MM.1S (cell line): ENCODE measurements at regions not wholly inside any gene's neighbourhood (a gene's known extent, or its start where the extent isn't known, plus 50 kb on each side); places are given as distances from the start of the nearest gene placed in this dataset.

Experiments used
- DNase-seq: peaks from one replicate; pipeline ENCODE4 v3.0.0-alpha.2; 2015
- H2AFZ ChIP-seq: fragments of 300-600 bp; sonication (generic); 2 replicates; pipeline ENCODE4 v1.6.0; 2016; ENCODE audit warnings: antibody characterized with exemption, low read length
- H3F3A ChIP-seq: fragments of 300-600 bp; sonication (generic); 2 replicates; pipeline ENCODE4 v1.6.1; 2016; ENCODE audit warnings: mild to moderate bottlenecking, antibody characterized with exemption, low read length, moderate library complexity, mixed read lengths; ENCODE audit not compliant: insufficient read depth
- H3K27ac ChIP-seq: fragments of 300-600 bp; sonication (generic); 2 replicates; pipeline ENCODE4 v1.5.1; 2016; ENCODE audit warnings: mild to moderate bottlenecking, low read length
- H3K27me3 ChIP-seq: fragments of 300-600 bp; sonication (generic); replicated peaks from 2 replicates; pipeline ENCODE4 v1.6.0; 2016; ENCODE audit warnings: low read length; ENCODE audit not compliant: insufficient read depth
- H3K36me3 ChIP-seq: fragments of 300-600 bp; sonication (generic); replicated peaks from 2 replicates; pipeline ENCODE4 v1.6.1; 2016; ENCODE audit warnings: mild to moderate bottlenecking, low read length, mixed read lengths; ENCODE audit not compliant: insufficient read depth
- H3K4me1 ChIP-seq: fragments of 300-600 bp; sonication (generic); 2 replicates; pipeline ENCODE4 v1.6.1; 2016; ENCODE audit warnings: low read length, mixed read lengths
- H3K4me2 ChIP-seq: fragments of 300-600 bp; sonication (generic); 2 replicates; pipeline ENCODE4 v1.6.0; 2016; ENCODE audit warnings: low read depth, low read length
- H3K4me3 ChIP-seq: fragments of 300-600 bp; sonication (generic); 2 replicates; pipeline ENCODE4 v1.5.1; 2016; ENCODE audit warnings: low read length, mixed read lengths
- H3K79me2 ChIP-seq: fragments of 300-600 bp; sonication (generic); 2 replicates; pipeline ENCODE4 v1.6.1; 2016; ENCODE audit warnings: mixed run types, low read length, mixed read lengths
- H3K9ac ChIP-seq: fragments of 300-600 bp; sonication (generic); 2 replicates; pipeline ENCODE4 v1.6.1; 2016; ENCODE audit warnings: low read length, mixed read lengths
- H3K9me2 ChIP-seq: fragments of 300-600 bp; sonication (generic); replicated peaks from 2 replicates; pipeline ENCODE4 v1.6.1; 2016; ENCODE audit warnings: mild to moderate bottlenecking, low read length, mixed read lengths; ENCODE audit not compliant: insufficient read depth
- H3K9me3 ChIP-seq: fragments of 300-600 bp; sonication (generic); replicated peaks from 2 replicates; pipeline ENCODE4 v1.6.1; 2016; ENCODE audit warnings: mild to moderate bottlenecking, low read length, mixed read lengths; ENCODE audit not compliant: insufficient read depth
- H4K20me1 ChIP-seq: fragments of 300-600 bp; sonication (generic); 2 replicates; pipeline ENCODE4 v1.6.1; 2016; ENCODE audit warnings: mild to moderate bottlenecking, low read length, moderate library complexity, mixed read lengths; ENCODE audit not compliant: insufficient read depth
- CTCF ChIP-seq: fragments of 300-600 bp; sonication (generic); IDR thresholded peaks from 2 replicates; pipeline ENCODE4 v1.5.1; 2016; ENCODE audit warnings: antibody characterized with exemption, low read length, mixed read lengths
- EZH2 ChIP-seq: fragments of 300-600 bp; sonication (generic); optimal IDR thresholded peaks from 2 replicates; pipeline ENCODE3; 2017; ENCODE audit warnings: low read depth, mild to moderate bottlenecking, antibody characterized with exemption, low read length, mixed read lengths
- EZH2phosphoT487 ChIP-seq: fragments of 300-600 bp; sonication (generic); IDR thresholded peaks from 2 replicates; pipeline ENCODE4 v1.6.1; 2018; ENCODE audit warnings: antibody characterized with exemption, low read length

DNA sequence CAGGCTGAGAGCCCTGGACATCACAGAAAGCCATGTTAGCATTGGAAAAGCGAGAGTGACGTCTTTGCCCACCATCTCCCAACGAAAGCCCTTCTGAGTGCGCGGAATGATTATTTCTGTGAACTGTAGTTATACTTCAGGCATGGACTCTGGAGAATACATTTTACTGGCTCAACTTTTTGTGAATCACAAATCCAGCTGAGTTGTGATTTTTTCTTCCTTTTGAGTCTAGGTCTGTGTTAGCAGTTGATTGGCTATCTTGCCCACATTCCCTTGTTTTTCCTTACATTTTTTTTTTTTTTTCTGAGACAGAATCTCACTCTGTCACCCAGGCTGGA is 183.1 kb downstream of the INO80D start:
- no peaks in the 10 kb centered on the region for H3F3A ChIP-seq
- no peak for DNase-seq
- H3K9ac ChIP-seq: no peak overlapping the region
- TF ChIP-seq EZH2: no peak
- TF ChIP-seq EZH2phosphoT487: no peak
- TF ChIP-seq CTCF: no peak
- no peaks in the 10 kb centered on the region for H3K27me3 ChIP-seq
- H3K36me3 ChIP-seq: no peaks in the 10 kb centered on the region
- no peaks in the 10 kb centered on the region for H3K4me1 ChIP-seq
- H3K9me3 ChIP-seq: no peaks in the 10 kb centered on the region
- H3K79me2 ChIP-seq: no peaks in the 10 kb centered on the region
- H2AFZ ChIP-seq: no peak overlapping the region
- H3K27ac ChIP-seq: no peak overlapping the region
- H3K4me3 ChIP-seq: no peak overlapping the region
- H3K9me2 ChIP-seq: no peaks in the 10 kb centered on the region
- no peaks in the 10 kb centered on the region for H4K20me1 ChIP-seq
- H3K4me2 ChIP-seq: no peak overlapping the region

- Histone ChIP-seq H3F3A (no peaks in the 10 kb centered on the region), H3K36me3 (no peaks in the 10 kb centered on the region), H3K4me2 (no peak overlapping the region), H3K27ac (no peak overlapping the region), H3K79me2 (no peaks in the 10 kb centered on the region), H4K20me1 (no peaks in the 10 kb centered on the region), H2AFZ (no peak overlapping the region), H3K9me2 (no peaks in the 10 kb centered on the region), H3K9ac (no peak overlapping the region), H3K4me3 (no peak overlapping the region), H3K4me1 (no peaks in the 10 kb centered on the region), H3K27me3 (no peaks in the 10 kb centered on the region), H3K9me3 (no peaks in the 10 kb centered on the region)
- no peak for DNase-seq
- no peak for TF ChIP-seq EZH2
- no peak for TF ChIP-seq EZH2phosphoT487
- no peak for TF ChIP-seq CTCF
These were observed 183.7 kb downstream of the INO80D start for GRCh38 chr2:205902041-205902899.

- no peak for DNase-seq
- Histone ChIP-seq H3K9ac (no peak overlapping the region), H3K9me3 (no peaks in the 10 kb centered on the region), H3K9me2 (no peaks in the 10 kb centered on the region), H3K36me3 (no peaks in the 10 kb centered on the region), H3K79me2 (no peaks in the 10 kb centered on the region), H2AFZ (no peak overlapping the region), H3K27me3 (no peaks in the 10 kb centered on the region), H3F3A (no peaks in the 10 kb centered on the region), H3K4me3 (no peak overlapping the region), H3K4me1 (no peaks in the 10 kb centered on the region), H4K20me1 (no peaks in the 10 kb centered on the region), H3K4me2 (no peak overlapping the region), H3K27ac (no peak overlapping the region)
- no peak for TF ChIP-seq EZH2
- no peak for TF ChIP-seq CTCF
- TF ChIP-seq EZH2phosphoT487: no peak
These were observed 184.5 kb downstream of the INO80D start for GRCh38 chr2:205901491-205901890.
